Heart right ventricle (tissue), 16 donors: ENCODE measurements at regions not wholly inside any gene's neighbourhood (a gene's known extent, or its start where the extent isn't known, plus 50 kb on each side); places are given as distances from the start of the nearest gene placed in this dataset.

ENCODE experiments used
- ATAC-seq, 8 donors: fragments of 200-7000 bp; cut with Tn5 transposase; one replicate each; pipeline ENCODE4 v1.9.1; 2020; ENCODE audit warnings: mild to moderate bottlenecking in 8 of 8, moderate library complexity in 8 of 8, moderate number of reproducible peaks in 1 of 8
- DNase-seq, 2 donors: peaks; one replicate each; pipeline ENCODE4 v3.0.0-alpha.2; 2020
- H3K27ac ChIP-seq, 10 donors: fragments of 200-600 bp; sonication (generic) in 2 of 10; one replicate each; pipeline versions ENCODE4 v1.5.0 to v1.8.0; 2020 to 2022; ENCODE audit warnings: mild to moderate bottlenecking in 3 of 10
- H3K27me3 ChIP-seq, 7 donors: fragments of 200-600 bp; one replicate each; pipeline ENCODE4 v1.8.0; 2021 to 2022; ENCODE audit warnings: mild to moderate bottlenecking in 2 of 7
- H3K36me3 ChIP-seq, 9 donors: fragments of 200-600 bp; sonication (generic) in 1 of 9; one replicate each; pipeline versions ENCODE4 v1.5.0 to v1.8.0; 2020 to 2022; ENCODE audit warnings: mild to moderate bottlenecking in 2 of 9
- H3K4me1 ChIP-seq, 9 donors: fragments of 200-600 bp; sonication (generic) in 1 of 9; one replicate each; pipeline versions ENCODE4 v1.5.0 to v1.8.0; 2020 to 2022; ENCODE audit warnings: mild to moderate bottlenecking in 4 of 9
- H3K4me3 ChIP-seq, 10 donors: fragments of 200-600 bp; sonication (generic) in 2 of 10; one replicate each; pipeline versions ENCODE4 v1.5.0 to v1.8.0; 2020 to 2022; ENCODE audit warnings: mild to moderate bottlenecking in 7 of 10, moderate library complexity in 2 of 10
- H3K9me3 ChIP-seq, 11 donors: fragments of 200-600 bp in 10 of 11; sonication (generic) in 2 of 11; one replicate each; pipeline versions ENCODE4 v1.5.0 to v1.8.0; 2013 to 2022; ENCODE audit warnings: mild to moderate bottlenecking in 2 of 11, control low read depth in 1 of 11, moderate library complexity in 1 of 11
- CTCF ChIP-seq, 9 donors: fragments of 200-600 bp; sonication (generic) in 2 of 9; IDR thresholded peaks; one replicate each; pipeline versions ENCODE4 v1.5.0 to v1.8.0; 2021 to 2022; ENCODE audit warnings: antibody characterized with exemption in 9 of 9, mild to moderate bottlenecking in 5 of 9, moderate library complexity in 1 of 9
- WGBS, 2 donors: extraction: QIAGEN DNeasy Blood & Tissue Kit; methylation state at CpG; one replicate each; pipeline ENCODE4 v1.1.7; 2013; ENCODE audit warnings: inconsistent platforms in 1 of 2; 5-methylcytosine and 5-hydroxymethylcytosine counted together
- intact Hi-C, 10 donors: fragments of 100-400 bp; cut with DNase I; formaldehyde crosslinking; loops; one replicate each; pipeline versions ENCODE4 v1.11.1 to v1.14.2; 2022
- donor health status: Arrhythmogenic right ventricular cardiomyopathy.
- donor health status: ischemic (EF 13 %, LVEDD 7.1; RV severe dilation, severe dysfunction).
- donor health status: healthy with polysubstance abuse.
- donor health status: DM: no; HTN: yes; CAD: no.
- donor health status: DM: no; HTN: no; CAD: no.
- donor health status: ischemic (EF 25% LVEDD 6.9; RV normal size, moderate dysfunction).
- donor health status: ischemic (EF 25% LVEDD 5.7; RV mildly dilated, moderate dysfunction).
- donor health status: healthy.
- donor health status: DM: yes; HTN: yes; CAD: no.
- donor health status: Ischemic cardiomyopathy.
- donor health status: ischemic (EF 35%, LVEDD 5.7; RV mildly dilated, moderate dysfunction).
- donor health status: nonischemic (EF 11% LVEDD 7.7; RV severe dilation, severe dysfunction).
- donor health status: DM: yes; HTN: yes; CAD: no.
- donor health status: PGD.
- donor health status: ischemic (EF 29% LVEDD 5.4; RV normal size, mild dysfunction).
- donor health status: nonischemic (EF 23%, LVEDD 6.1; RV moderate dilation, normal function).

- H3K27ac ChIP-seq = no peak overlapping the region
- H3K4me3 ChIP-seq = no peak overlapping the region
- H3K4me1 ChIP-seq = peaks cover 0 to 17% (median 0%) of the 10 kb centered on the region in 9 donors
- 50 to 52% methylated on average over 8 of the region's 8 CpGs for WGBS, 2 donors
- no peak for ATAC-seq
- DNase-seq = no peak
- H3K27me3 ChIP-seq = no peaks in the 10 kb centered on the region
- H3K36me3 ChIP-seq = no peaks in the 10 kb centered on the region
- intact Hi-C loops = loop anchor here in 1 of 10 donors (10.0 kb wide), 1 partner anchor 62 kb away; no protein-coding TSS in a partner anchor
- TF ChIP-seq CTCF (IDR thresholded peaks at IDR 0.05) = no peak
- H3K9me3 ChIP-seq = no peaks in the 10 kb centered on the region
These were observed 108.7 kb upstream of the FSHR start for GRCh38 chr2:49262801-49263560.

- ATAC-seq = no peak
- intact Hi-C loops = loop anchor here in 1 of 10 donors (10.0 kb wide), 1 partner anchor 63 kb away; no protein-coding TSS in a partner anchor
- no peaks in the 10 kb centered on the region for H3K27me3 ChIP-seq
- no peak for DNase-seq
- 92 to 96% methylated on average over 4 of the region's 4 CpGs for WGBS, 2 donors
- TF ChIP-seq CTCF (IDR thresholded peaks at IDR 0.05) = no peak
- no peak overlapping the region for H3K4me3 ChIP-seq
- H3K4me1 ChIP-seq = peaks cover 0 to 17% (median 0%) of the 10 kb centered on the region in 9 donors
- H3K27ac ChIP-seq = no peak overlapping the region
- H3K36me3 ChIP-seq = no peaks in the 10 kb centered on the region
- H3K9me3 ChIP-seq = no peaks in the 10 kb centered on the region
These were observed 107.5 kb upstream of the FSHR start for GRCh38 chr2:49261781-49262180.

GRCh38 chr2:49260979-49261538 lies 106.7 kb upstream of the FSHR start:
- no peak for TF ChIP-seq CTCF (IDR thresholded peaks at IDR 0.05)
- no peaks in the 10 kb centered on the region for H3K36me3 ChIP-seq
- no peak for ATAC-seq
- no peak overlapping the region for H3K27ac ChIP-seq
- intact Hi-C loops = loop anchor here in 1 of 10 donors (10.0 kb wide), 1 partner anchor 64 kb away; no protein-coding TSS in a partner anchor
- no peaks in the 10 kb centered on the region for H3K27me3 ChIP-seq
- no peak overlapping the region for H3K4me3 ChIP-seq
- whole genome bisulfite sequencing, 2 donors = 67 to 75% methylated on average over 6 of the region's 6 CpGs
- H3K9me3 ChIP-seq = no peaks in the 10 kb centered on the region
- no peak for DNase-seq
- H3K4me1 ChIP-seq = peaks cover 0 to 11% (median 0%) of the 10 kb centered on the region in 9 donors

- no peaks in the 10 kb centered on the region for H3K27me3 ChIP-seq
- H3K27ac ChIP-seq = no peak overlapping the region
- H3K4me1 ChIP-seq = peaks cover 0 to 4% (median 0%) of the 10 kb centered on the region in 9 donors
- WGBS, 2 donors = 74 to 89% methylated on average over 1 of the region's 1 CpG
- H3K36me3 ChIP-seq = no peaks in the 10 kb centered on the region
- DNase-seq (no peak), ATAC-seq (no peak)
- TF ChIP-seq CTCF (IDR thresholded peaks at IDR 0.05) = no peak
- H3K9me3 ChIP-seq = no peaks in the 10 kb centered on the region
- intact Hi-C loops = loop anchor here in 2 of 10 donors (5.0 to 10.0 kb wide), 4 partner anchors 65 to 1145 kb away; no protein-coding TSS in a partner anchor
- H3K4me3 ChIP-seq = no peak overlapping the region
These were observed 105.6 kb upstream of the FSHR start for GRCh38 chr2:49259926-49260325.
